22Rv1 (cell line): ENCODE measurements at regions not wholly inside any gene's neighbourhood (a gene's known extent, or its start where the extent isn't known, plus 50 kb on each side); places are given as distances from the start of the nearest gene placed in this dataset.

Experiments used
- ZFX ChIP-seq: fragments of 450-650 bp; IDR thresholded peaks from 2 replicates; pipeline ENCODE4 v1.6.1; 2017; ENCODE audit warnings: antibody characterized with exemption, borderline replicate concordance
- TF ChIP-seq, protein P1 (sequence below): fragments of 450-650 bp; IDR thresholded peaks from 2 replicates; pipeline ENCODE4 v1.5.1; 2017; ENCODE audit warnings: mild to moderate bottlenecking

DNA sequence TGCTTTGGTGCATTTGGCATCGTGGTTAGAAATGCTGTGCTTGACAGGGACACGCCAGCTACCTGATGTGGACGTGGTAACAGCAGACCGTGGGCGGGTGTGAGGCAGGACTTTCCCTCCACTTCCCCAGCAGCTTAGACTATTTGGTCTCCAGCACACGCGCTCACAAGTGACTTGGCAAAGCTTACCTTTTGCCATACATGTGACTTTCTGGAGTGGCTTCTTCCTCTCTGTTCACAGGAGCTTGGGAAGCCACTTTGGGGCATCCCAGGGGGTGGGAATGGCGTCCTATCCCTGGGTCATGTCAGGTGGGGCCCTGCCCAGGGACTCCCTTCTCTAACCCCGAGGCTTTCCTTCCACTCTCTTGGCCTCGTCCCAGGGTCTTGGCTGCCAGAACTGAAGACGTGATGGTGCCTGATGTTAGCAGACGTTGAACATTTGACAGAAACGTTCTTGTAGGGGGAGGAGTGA is 228.7 kb upstream of the KLF6 start:
- TF ChIP-seq, protein P1, sequence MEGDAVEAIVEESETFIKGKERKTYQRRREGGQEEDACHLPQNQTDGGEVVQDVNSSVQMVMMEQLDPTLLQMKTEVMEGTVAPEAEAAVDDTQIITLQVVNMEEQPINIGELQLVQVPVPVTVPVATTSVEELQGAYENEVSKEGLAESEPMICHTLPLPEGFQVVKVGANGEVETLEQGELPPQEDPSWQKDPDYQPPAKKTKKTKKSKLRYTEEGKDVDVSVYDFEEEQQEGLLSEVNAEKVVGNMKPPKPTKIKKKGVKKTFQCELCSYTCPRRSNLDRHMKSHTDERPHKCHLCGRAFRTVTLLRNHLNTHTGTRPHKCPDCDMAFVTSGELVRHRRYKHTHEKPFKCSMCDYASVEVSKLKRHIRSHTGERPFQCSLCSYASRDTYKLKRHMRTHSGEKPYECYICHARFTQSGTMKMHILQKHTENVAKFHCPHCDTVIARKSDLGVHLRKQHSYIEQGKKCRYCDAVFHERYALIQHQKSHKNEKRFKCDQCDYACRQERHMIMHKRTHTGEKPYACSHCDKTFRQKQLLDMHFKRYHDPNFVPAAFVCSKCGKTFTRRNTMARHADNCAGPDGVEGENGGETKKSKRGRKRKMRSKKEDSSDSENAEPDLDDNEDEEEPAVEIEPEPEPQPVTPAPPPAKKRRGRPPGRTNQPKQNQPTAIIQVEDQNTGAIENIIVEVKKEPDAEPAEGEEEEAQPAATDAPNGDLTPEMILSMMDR: no peak
- no peak for TF ChIP-seq ZFX
